ENCODE measurements at regions not wholly inside any gene's neighbourhood (a gene's known extent, or its start where the extent isn't known, plus 50 kb on each side); places are given as distances from the start of the nearest gene placed in this dataset.

DNA sequence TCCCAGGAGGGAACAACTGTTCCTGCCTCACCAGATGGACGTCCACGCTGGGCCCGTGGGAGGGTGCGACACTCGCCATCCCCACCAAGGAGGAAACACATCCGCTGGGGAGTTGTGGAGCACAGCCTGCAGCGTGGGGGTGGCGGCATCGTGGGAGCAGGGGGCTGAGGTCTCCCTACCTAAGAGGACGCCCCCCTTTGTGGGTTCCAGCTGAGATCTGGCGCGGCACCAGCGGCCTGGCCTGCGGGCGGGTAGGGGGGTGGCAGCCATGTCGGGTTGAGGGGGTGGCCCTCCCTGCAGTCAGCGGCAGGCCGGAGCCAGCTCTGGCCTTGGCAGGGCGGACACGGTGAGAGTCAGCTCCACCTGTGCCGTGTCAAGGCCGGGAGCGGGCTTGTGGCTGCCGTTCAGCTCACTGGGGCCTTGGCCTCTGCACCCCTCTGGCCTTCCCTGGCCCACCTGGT is 116.7 kb upstream of the CIBAR2 start:
- TF ChIP-seq, protein P1, sequence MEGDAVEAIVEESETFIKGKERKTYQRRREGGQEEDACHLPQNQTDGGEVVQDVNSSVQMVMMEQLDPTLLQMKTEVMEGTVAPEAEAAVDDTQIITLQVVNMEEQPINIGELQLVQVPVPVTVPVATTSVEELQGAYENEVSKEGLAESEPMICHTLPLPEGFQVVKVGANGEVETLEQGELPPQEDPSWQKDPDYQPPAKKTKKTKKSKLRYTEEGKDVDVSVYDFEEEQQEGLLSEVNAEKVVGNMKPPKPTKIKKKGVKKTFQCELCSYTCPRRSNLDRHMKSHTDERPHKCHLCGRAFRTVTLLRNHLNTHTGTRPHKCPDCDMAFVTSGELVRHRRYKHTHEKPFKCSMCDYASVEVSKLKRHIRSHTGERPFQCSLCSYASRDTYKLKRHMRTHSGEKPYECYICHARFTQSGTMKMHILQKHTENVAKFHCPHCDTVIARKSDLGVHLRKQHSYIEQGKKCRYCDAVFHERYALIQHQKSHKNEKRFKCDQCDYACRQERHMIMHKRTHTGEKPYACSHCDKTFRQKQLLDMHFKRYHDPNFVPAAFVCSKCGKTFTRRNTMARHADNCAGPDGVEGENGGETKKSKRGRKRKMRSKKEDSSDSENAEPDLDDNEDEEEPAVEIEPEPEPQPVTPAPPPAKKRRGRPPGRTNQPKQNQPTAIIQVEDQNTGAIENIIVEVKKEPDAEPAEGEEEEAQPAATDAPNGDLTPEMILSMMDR (IDR thresholded peaks at IDR 0.05) = no peak
- no peak for TF ChIP-seq POLR2A (IDR thresholded peaks at IDR 0.05)

Data from heart left ventricle (tissue), 13 donors.